Suprapubic skin (tissue), 4 donors: ENCODE measurements at regions not wholly inside any gene's neighbourhood (a gene's known extent, or its start where the extent isn't known, plus 50 kb on each side); places are given as distances from the start of the nearest gene placed in this dataset.

Source experiments
- CTCF ChIP-seq, 2 donors: fragments of 200-600 bp in 1 of 2; fragments of 450-650 bp in 1 of 2; sonication (generic) in 1 of 2; IDR thresholded peaks; one replicate each; pipeline ENCODE4 v1.5.1; 2016 to 2019; ENCODE audit warnings: antibody characterized with exemption in 2 of 2, mild to moderate bottlenecking in 1 of 2, moderate library complexity in 1 of 2
- EP300 ChIP-seq: sonication (generic); formaldehyde crosslinking; IDR thresholded peaks from one replicate; pipeline ENCODE4 v1.6.1; 2017; ENCODE audit warnings: antibody characterized with exemption
- POLR2A ChIP-seq, 2 donors: fragments of 450-650 bp; IDR thresholded peaks; one replicate each; pipeline ENCODE4 v1.6.1; 2017; ENCODE audit warnings: antibody characterized with exemption in 2 of 2, mild to moderate bottlenecking in 2 of 2, moderate library complexity in 2 of 2
- POLR2AphosphoS5 ChIP-seq, 3 donors: sonication (generic); formaldehyde crosslinking; IDR thresholded peaks; one replicate each; pipeline ENCODE4 v1.6.1; 2017; ENCODE audit warnings: antibody characterized with exemption in 3 of 3

GRCh38 chr9:89249001-89249400 lies 62.0 kb upstream of the CKS2 start:
- TF ChIP-seq POLR2AphosphoS5 (IDR thresholded peaks at IDR 0.05) (no peak), CTCF (IDR thresholded peaks at IDR 0.05) (no peak), POLR2A (IDR thresholded peaks at IDR 0.05) (no peak), EP300 (no peak)
